ENCODE measurements at regions not wholly inside any gene's neighbourhood (a gene's known extent, or its start where the extent isn't known, plus 50 kb on each side); places are given as distances from the start of the nearest gene placed in this dataset.
"Not testable (repeated sequence)": the region's sequence is repeated elsewhere in the genome, so short reads cannot be mapped to it uniquely, and the experiment has no call there.

DNA sequence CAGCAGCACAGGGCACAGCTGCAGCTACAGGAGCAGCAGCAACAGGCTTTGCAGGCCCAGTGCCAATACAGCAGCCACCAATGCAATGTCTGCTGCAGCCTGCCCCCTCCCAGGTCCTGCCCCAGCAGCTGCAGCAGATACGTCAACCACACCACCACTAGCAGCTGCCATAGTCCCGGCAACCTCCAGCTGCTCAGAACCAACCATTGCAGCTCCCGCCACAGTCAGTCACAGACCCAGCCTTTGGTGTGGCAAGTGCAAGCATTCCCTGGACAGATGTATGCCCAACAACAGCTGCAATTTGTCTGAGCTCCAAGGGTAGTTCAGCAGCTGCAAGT, 53.3 kb upstream of the TUBA3E start:
- Histone ChIP-seq H3K27ac (ENCODE audit: low read length) (no peak overlapping the region), H3K27me3 (ENCODE audit: control insufficient read depth, insufficient read depth, low read length) (no peaks in the 10 kb centered on the region), H3K4me1 (ENCODE audit: control insufficient read depth, insufficient read depth, low read length) (no peaks in the 10 kb centered on the region), H3K4me3 (ENCODE audit: low read length) (no peak overlapping the region), H3K9me3 (ENCODE audit: control insufficient read depth, insufficient read depth, low read length) (no peaks in the 10 kb centered on the region), H3K36me3 (ENCODE audit: control insufficient read depth, insufficient read depth, low read length) (no peaks in the 10 kb centered on the region)
- no peak for DNase-seq (ENCODE audit: low read depth, low spot score)
- WGBS (ENCODE audit: insufficient coverage, insufficient read length), result no CpG with 5 or more reads among the region's 3 CpGs

GRCh38 chr2:130248355-130248754, 50.1 kb upstream of the TUBA3E start:
- H3K27ac ChIP-seq (ENCODE audit: low read length); DNase-seq (ENCODE audit: low read depth, low spot score); H3K36me3 ChIP-seq (ENCODE audit: control insufficient read depth, insufficient read depth, low read length); H3K9me3 ChIP-seq (ENCODE audit: control insufficient read depth, insufficient read depth, low read length); H3K4me3 ChIP-seq (ENCODE audit: low read length); H3K27me3 ChIP-seq (ENCODE audit: control insufficient read depth, insufficient read depth, low read length); H3K4me1 ChIP-seq (ENCODE audit: control insufficient read depth, insufficient read depth, low read length): not testable (repeated sequence)
- no CpG with 5 or more reads among the region's 13 CpGs for WGBS (ENCODE audit: insufficient coverage, insufficient read length)
